IMR-90 (cell line): ENCODE measurements at regions not wholly inside any gene's neighbourhood (a gene's known extent, or its start where the extent isn't known, plus 50 kb on each side); places are given as distances from the start of the nearest gene placed in this dataset.

ENCODE experiments used
- ATAC-seq: fragments of 200-7000 bp; cut with Tn5 transposase; 2 replicates; pipeline ENCODE4 v1.9.1; 2020; ENCODE audit warnings: low read depth, mild to moderate bottlenecking, moderate library complexity
- BruUV-seq: library from RNA; stranded (reverse); fragments of 400-500 nt; replicated peaks from 2 replicates; lab custom pipeline; 2021; lab: Mats Ljungman, UMichigan
- CTCF ChIA-PET: fragments of 300-600 bp; formaldehyde crosslinking; extraction: SDS; loops from one replicate; lab custom pipeline; 2021; ENCODE audit warnings: antibody characterized with exemption; lab: Yijun Ruan, JAX
- POLR2A ChIA-PET: fragments of 300-600 bp; sonication (Branson Sonifier 250); formaldehyde crosslinking; loops from one replicate; lab custom pipeline; 2022; ENCODE audit warnings: antibody characterized with exemption; ENCODE audit not compliant: unreplicated experiment; lab: Charles Lee
- DNase-seq: peaks from one replicate; pipeline ENCODE4 v3.0.0; 2013
- H2AFZ ChIP-seq: replicated peaks from 2 replicates; pipeline ENCODE3; 2013; ENCODE audit warnings: low read length, mild to moderate bottlenecking; ENCODE audit not compliant: poor library complexity
- H2AK5ac ChIP-seq: 2 replicates; pipeline ENCODE4 v1.6.1; 2013; ENCODE audit warnings: low read depth, low read length, inconsistent platforms
- H2AK9ac ChIP-seq: replicated peaks from 2 replicates; pipeline ENCODE3; 2013; ENCODE audit warnings: mild to moderate bottlenecking, low read depth, low read length, moderate library complexity; ENCODE audit not compliant: poor library complexity
- H2BK120ac ChIP-seq: 2 replicates; pipeline ENCODE4 v1.6.1; 2013; ENCODE audit warnings: low read depth, low read length, inconsistent platforms
- H2BK15ac ChIP-seq: 3 replicates; pipeline ENCODE4 v1.6.1; 2013; ENCODE audit warnings: low read depth, low read length, inconsistent platforms
- H2BK20ac ChIP-seq: 2 replicates; pipeline ENCODE4 v1.6.1; 2013; ENCODE audit warnings: low read depth, mild to moderate bottlenecking, inconsistent platforms, low read length, moderate library complexity
- H2BK5ac ChIP-seq: 2 replicates; pipeline ENCODE4 v1.6.1; 2013; ENCODE audit warnings: mild to moderate bottlenecking, low read depth, low read length, inconsistent platforms; ENCODE audit not compliant: poor library complexity, severe bottlenecking
- H3K14ac ChIP-seq: replicated peaks from 2 replicates; pipeline ENCODE4 v1.6.1; 2013; ENCODE audit warnings: low read depth, low read length, inconsistent platforms
- H3K18ac ChIP-seq: 2 replicates; pipeline ENCODE4 v1.6.1; 2013; ENCODE audit warnings: low read depth, low read length, control low read depth
- H3K23ac ChIP-seq: 2 replicates; pipeline ENCODE4 v1.6.1; 2013; ENCODE audit warnings: low read depth, low read length, inconsistent platforms
- H3K27ac ChIP-seq: 2 replicates; pipeline ENCODE4 v1.5.1; 2013; ENCODE audit warnings: mild to moderate bottlenecking, control low read depth, low read length; ENCODE audit not compliant: insufficient read depth
- H3K27me3 ChIP-seq: 2 replicates; pipeline ENCODE4 v1.6.1; 2013; ENCODE audit warnings: low read length; ENCODE audit not compliant: control insufficient read depth, insufficient read depth
- H3K36me3 ChIP-seq: 2 replicates; pipeline ENCODE4 v1.6.1; 2013; ENCODE audit warnings: low read length, mixed read lengths; ENCODE audit not compliant: control insufficient read depth, insufficient read depth
- H3K4ac ChIP-seq: 2 replicates; pipeline ENCODE4 v1.6.1; 2013; ENCODE audit warnings: low read depth, low read length, inconsistent platforms
- H3K4me1 ChIP-seq: 2 replicates; pipeline ENCODE4 v1.6.1; 2013; ENCODE audit warnings: low read length, mixed read lengths; ENCODE audit not compliant: control insufficient read depth, insufficient read depth
- H3K4me2 ChIP-seq: 2 replicates; pipeline ENCODE4 v1.6.1; 2013; ENCODE audit warnings: low read depth, mild to moderate bottlenecking, control low read depth, low read length, moderate library complexity
- H3K4me3 ChIP-seq: 2 replicates; pipeline ENCODE4 v1.5.1; 2013; ENCODE audit warnings: low read depth, mild to moderate bottlenecking, control low read depth, low read length, moderate library complexity; ENCODE audit not compliant: insufficient read depth
- H3K56ac ChIP-seq: 2 replicates; pipeline ENCODE4 v1.6.1; 2013; ENCODE audit warnings: low read length, inconsistent platforms; ENCODE audit not compliant: insufficient read depth; ENCODE audit errors: extremely low read depth
- H3K79me1 ChIP-seq, 2 experiments: 2 replicates each; pipeline ENCODE4 v1.6.1; 2013; ENCODE audit warnings: low read length in 2 of 2, inconsistent platforms in 1 of 2, low read depth in 1 of 2
- H3K9ac ChIP-seq: 2 replicates; pipeline ENCODE4 v1.6.1; 2013; ENCODE audit warnings: low read depth, low read length, control low read depth
- H3K9me1 ChIP-seq: 2 replicates; pipeline ENCODE4 v1.6.1; 2013; ENCODE audit warnings: low read length, inconsistent platforms; ENCODE audit not compliant: insufficient read depth
- H3K9me3 ChIP-seq: 2 replicates; pipeline ENCODE4 v1.6.1; 2013; ENCODE audit warnings: low read length; ENCODE audit not compliant: control insufficient read depth, insufficient read depth
- H4K20me1 ChIP-seq: 2 replicates; pipeline ENCODE4 v1.6.1; 2013; ENCODE audit warnings: low read length, inconsistent platforms; ENCODE audit not compliant: insufficient read depth
- H4K5ac ChIP-seq: 2 replicates; pipeline ENCODE4 v1.6.1; 2013; ENCODE audit warnings: mild to moderate bottlenecking, low read depth, low read length, control low read depth
- H4K8ac ChIP-seq, 2 experiments: 2 replicates each; pipeline ENCODE4 v1.6.1; 2013; ENCODE audit warnings: low read depth in 2 of 2, low read length in 2 of 2, control low read depth in 1 of 2, inconsistent platforms in 1 of 2
- H4K91ac ChIP-seq: 2 replicates; pipeline ENCODE4 v1.6.1; 2013; ENCODE audit warnings: low read depth, low read length, inconsistent platforms; ENCODE audit not compliant: insufficient read depth
- BHLHE40 ChIP-seq: fragments of 150-350 bp; IDR thresholded peaks from 2 replicates; pipeline ENCODE4 v1.6.1; 2016; ENCODE audit warnings: mild to moderate bottlenecking, low read depth, low read length
- CHD1 ChIP-seq: IDR thresholded peaks from 2 replicates; pipeline ENCODE4 v1.6.1; 2012; ENCODE audit warnings: low read depth, low read length, improper control_type of control experiment
- CTCF ChIP-seq: conservative IDR thresholded peaks from 2 replicates; pipeline ENCODE4 v1.5.1; 2012; ENCODE audit warnings: mild to moderate bottlenecking, low read depth, low read length, improper control_type of control experiment
- FOS ChIP-seq: fragments of 150-350 bp; IDR thresholded peaks from 2 replicates; pipeline ENCODE4 v1.6.1; 2016; ENCODE audit warnings: low read depth, low read length
- MAFK ChIP-seq: IDR thresholded peaks from 2 replicates; pipeline ENCODE4 v1.6.1; 2012; ENCODE audit warnings: low read depth, low read length, improper control_type of control experiment
- MAZ ChIP-seq: IDR thresholded peaks from 2 replicates; pipeline ENCODE4 v1.6.1; 2012; ENCODE audit warnings: low read depth, mild to moderate bottlenecking, low read length, improper control_type of control experiment, moderate library complexity, borderline replicate concordance
- MXI1 ChIP-seq: IDR thresholded peaks from 2 replicates; pipeline ENCODE4 v1.6.1; 2012; ENCODE audit warnings: low read depth, mild to moderate bottlenecking, low read length, moderate library complexity, borderline replicate concordance
- NFE2L2 ChIP-seq: fragments of 150-350 bp; IDR thresholded peaks from 2 replicates; pipeline ENCODE4 v1.6.1; 2016; ENCODE audit warnings: low read depth, mild to moderate bottlenecking, low read length
- RAD21 ChIP-seq: IDR thresholded peaks from 2 replicates; pipeline ENCODE4 v1.6.1; 2012; ENCODE audit warnings: low read length, improper control_type of control experiment
- RCOR1 ChIP-seq: IDR thresholded peaks from 2 replicates; pipeline ENCODE4 v1.6.1; 2012; ENCODE audit warnings: mild to moderate bottlenecking, low read length, improper control_type of control experiment; ENCODE audit not compliant: insufficient replicate concordance
- RFX5 ChIP-seq: IDR thresholded peaks from 2 replicates; pipeline ENCODE4 v1.8.0; 2012; ENCODE audit warnings: low read depth, mild to moderate bottlenecking, low read length, moderate library complexity
- SMC3 ChIP-seq: fragments of 150-350 bp; IDR thresholded peaks from 2 replicates; pipeline ENCODE4 v1.6.1; 2016; ENCODE audit warnings: low read depth, mild to moderate bottlenecking, antibody characterized with exemption, low read length, moderate library complexity
- USF2 ChIP-seq: fragments of 150-350 bp; IDR thresholded peaks from 2 replicates; pipeline ENCODE4 v1.6.1; 2017; ENCODE audit warnings: mild to moderate bottlenecking, antibody characterized with exemption, low read length, low read depth
- WGBS, 2 experiments: methylation state at CpG; one replicate each; pipeline versions ENCODE4 v1.1.5 to v1.1.7; 2013; ENCODE audit warnings: missing lambda C conversion rate in 2 of 2; ENCODE audit not compliant: insufficient read length in 1 of 2; ENCODE audit errors: extremely low coverage in 2 of 2; 5-methylcytosine and 5-hydroxymethylcytosine counted together
- dilution Hi-C: fragments of 300-500 bp; cut with HindIII; formaldehyde crosslinking; loops from one replicate; pipeline ENCODE4 v1.14.3; 2018; ENCODE audit warnings: low sequenced_read_pairs; ENCODE audit not compliant: unreplicated experiment
- in situ Hi-C: fragments of 300-500 bp; cut with MboI; formaldehyde crosslinking; loops from 3 replicates; pipeline ENCODE4 v1.14.3; 2019; ENCODE audit warnings: low sequenced_read_pairs, inconsistent platforms, mixed read lengths
- intact Hi-C: fragments of 100-400 bp; cut with micrococcal nuclease; formaldehyde crosslinking; loops from 2 replicates; pipeline ENCODE4 v1.10.0; 2022

DNA sequence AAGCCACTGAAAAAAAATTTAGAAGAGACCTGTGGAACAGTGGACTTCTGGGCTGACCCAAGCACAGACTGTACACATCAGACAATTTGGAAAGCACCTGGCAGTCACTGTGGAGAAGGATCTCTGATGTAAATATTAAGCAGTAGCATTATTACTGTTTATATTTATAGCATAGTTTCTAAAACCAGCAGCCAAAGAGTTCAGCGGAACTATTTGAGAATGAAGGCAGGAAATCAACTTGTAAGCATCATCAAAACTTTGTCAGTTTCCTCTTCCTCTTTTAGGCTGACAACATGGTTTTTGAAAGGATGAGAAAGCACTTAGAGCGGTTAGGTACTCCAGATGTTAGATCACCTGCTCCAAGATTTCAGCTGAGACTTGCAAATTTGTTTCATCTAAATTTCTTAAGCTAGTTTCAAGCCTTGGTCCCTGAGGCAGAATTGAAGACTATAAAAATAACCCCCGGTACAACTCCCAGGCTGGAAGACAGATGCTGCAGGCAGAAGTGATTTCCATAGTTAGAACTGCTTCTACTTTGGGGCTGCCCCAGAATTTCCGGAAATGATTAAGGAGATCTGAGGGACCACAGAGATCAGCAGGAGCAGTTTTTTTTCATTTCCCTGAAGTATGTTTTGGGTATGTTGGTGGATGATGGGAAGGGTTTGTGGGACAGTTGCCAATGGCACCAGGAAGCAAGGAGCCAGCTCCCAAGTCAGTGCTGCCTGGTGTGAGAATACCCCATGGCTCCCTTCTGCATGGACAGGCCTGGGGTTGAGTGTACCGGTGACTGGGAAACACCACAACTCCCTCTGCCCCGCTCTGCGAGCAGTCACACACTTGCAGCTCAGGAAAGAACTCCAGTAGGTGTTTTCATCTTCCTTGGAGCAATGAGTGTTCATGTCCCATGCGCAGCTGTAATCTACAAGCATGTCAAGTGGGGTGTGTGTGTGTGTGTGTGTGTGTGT is 354.5 kb downstream of the NUAK1 start (continued):
- no peak for TF ChIP-seq SMC3

DNA sequence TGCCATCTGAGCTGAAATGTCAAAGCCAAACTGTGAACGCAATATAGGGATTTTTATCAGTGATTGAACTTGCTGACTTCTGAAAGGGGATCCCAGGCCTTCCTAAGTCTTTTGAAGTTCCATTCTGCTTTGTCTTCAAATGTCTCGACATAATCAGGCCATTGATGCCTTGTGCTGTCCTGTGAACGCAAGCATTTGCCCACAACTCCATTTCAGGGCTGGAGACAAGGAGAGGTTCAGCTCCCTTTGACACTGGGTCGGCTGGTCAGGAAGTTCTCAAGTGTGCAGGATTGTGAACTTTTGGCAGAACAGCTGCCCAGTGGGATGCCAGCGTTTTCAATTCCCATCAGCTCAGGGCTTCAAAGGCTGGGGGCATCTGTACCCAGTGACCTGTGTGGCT is 345.3 kb downstream of the NUAK1 start:
- Histone ChIP-seq H2BK5ac (no peak overlapping the region), H2AK9ac (no peak overlapping the region), H3K27ac (no peak overlapping the region), H3K79me1 (no peaks in the 10 kb centered on the region), H4K8ac (no peak overlapping the region), H2AK5ac (no peak overlapping the region), H3K4me2 (no peak overlapping the region), H3K27me3 (peaks cover 1% of the 10 kb centered on the region; the same call in 1 of the 2 replicates), H4K20me1 (no peaks in the 10 kb centered on the region), H3K18ac (no peak overlapping the region), H3K4me3 (no peak overlapping the region), H3K23ac (no peak overlapping the region), H2BK120ac (no peak overlapping the region), H3K4me1 (no peaks in the 10 kb centered on the region), H4K5ac (no peak overlapping the region), H2BK20ac (no peak overlapping the region), H3K14ac (no peak overlapping the region), H3K9ac (no peak overlapping the region), H3K56ac (no peak overlapping the region), H4K91ac (no peak overlapping the region), H2AFZ (no peak overlapping the region), H3K4ac (no peak overlapping the region), H2BK15ac (no peak overlapping the region), H3K9me3 (peaks cover 12% of the 10 kb centered on the region), H3K9me1 (no peaks in the 10 kb centered on the region), H3K36me3 (no peaks in the 10 kb centered on the region)
- no peak for ATAC-seq
- ChIA-PET CTCF (no interaction called here), POLR2A (no interaction called here)
- dilution Hi-C loops, result no loop called here
- BruUV-seq, result no TSS peak
- intact Hi-C loops, result loop anchor here (2.0 kb wide), 1 partner anchor 23 kb away; no protein-coding TSS in a partner anchor
- WGBS, 2 experiments, result 58% methylated on average over 4 of the region's 5 CpGs; no CpG with 5 or more reads in 1 of the 2 experiments
- no peak for DNase-seq
- in situ Hi-C loops, result no loop called here
- TF ChIP-seq USF2 (no peak), MXI1 (no peak), BHLHE40 (no peak), RCOR1 (no peak), MAFK (no peak), MAZ (no peak), RAD21 (no peak), RFX5 (no peak), CHD1 (no peak), NFE2L2 (no peak), CTCF (no peak), SMC3 (no peak), FOS (no peak)
